Activated T-cell treated with anti-CD3 and anti-CD28 coated beads for 1 hour (primary cell): ENCODE measurements at regions not wholly inside any gene's neighbourhood (a gene's known extent, or its start where the extent isn't known, plus 50 kb on each side); places are given as distances from the start of the nearest gene placed in this dataset.

Experiments used
- DNase-seq: peaks from one replicate; pipeline ENCODE4 v3.0.0-alpha.2; 2020; ENCODE audit warnings: low read depth

GRCh38 chr6:43982084-43982625 lies 145.1 kb downstream of the MRPL14 start:
- no peak for DNase-seq

- DNase-seq: no peak
Measured at GRCh38 chr6:43981363-43981990, 145.8 kb downstream of the MRPL14 start.

- no peak for DNase-seq
Measured at GRCh38 chr6:43980004-43980795, 147.1 kb downstream of the MRPL14 start.

GRCh38 chr6:43979525-43979924 lies 147.7 kb downstream of the MRPL14 start:
- no peak for DNase-seq

GRCh38 chr6:43978473-43979346 lies 148.5 kb downstream of the MRPL14 start:
- DNase-seq: no peak

GRCh38 chr6:43977404-43978111 lies 149.7 kb downstream of the MRPL14 start:
- no peak for DNase-seq

- no peak for DNase-seq
Measured at GRCh38 chr6:43976706-43977403, 150.4 kb downstream of the MRPL14 start.

GRCh38 chr6:43974643-43975230 lies 152.5 kb downstream of the MRPL14 start:
- DNase-seq: no peak

- no peak for DNase-seq
Measured at GRCh38 chr6:43973357-43973756, 153.9 kb downstream of the MRPL14 start.

- no peak for DNase-seq
Measured at GRCh38 chr6:43972913-43973300, 154.3 kb downstream of the MRPL14 start.

GRCh38 chr6:43972179-43972912 lies 154.9 kb downstream of the MRPL14 start:
- DNase-seq: no peak

GRCh38 chr6:43971776-43972126 lies 155.5 kb downstream of the MRPL14 start:
- no peak for DNase-seq

GRCh38 chr6:43970913-43971775 lies 156.1 kb downstream of the MRPL14 start:
- DNase-seq: no peak

- DNase-seq: no peak
Measured at GRCh38 chr6:43970068-43970912, 157.0 kb downstream of the MRPL14 start.

GRCh38 chr6:43969158-43969981 lies 157.9 kb downstream of the MRPL14 start:
- no peak for DNase-seq

GRCh38 chr6:43968110-43968965 lies 158.9 kb downstream of the MRPL14 start:
- DNase-seq: no peak
